ENCODE measurements at regions not wholly inside any gene's neighbourhood (a gene's known extent, or its start where the extent isn't known, plus 50 kb on each side); places are given as distances from the start of the nearest gene placed in this dataset.

DNA sequence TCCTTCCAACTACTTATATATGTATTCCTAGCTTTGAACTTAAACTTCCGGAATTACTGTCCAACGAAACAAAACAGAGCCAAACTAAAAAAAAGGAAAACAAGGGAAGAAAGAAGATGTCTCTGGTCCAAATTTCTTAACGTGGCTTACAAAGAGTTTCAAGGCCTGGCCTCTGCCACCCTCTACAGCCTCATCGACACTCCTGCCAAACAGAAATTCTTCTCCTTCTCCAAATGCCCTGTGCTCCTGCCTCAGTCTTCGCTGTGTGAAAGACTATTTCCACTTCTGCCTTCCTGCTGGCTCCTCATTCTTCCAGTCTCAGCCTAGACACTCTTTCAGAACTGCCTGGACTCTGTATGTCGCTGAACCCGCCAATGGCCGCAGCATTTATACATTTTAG is 249.2 kb downstream of the TXNL1 start:
- no peak for TF ChIP-seq POLR2AphosphoS5 (IDR thresholded peaks at IDR 0.05; ENCODE audit: low read depth, low read length)
- TF ChIP-seq, protein P1, sequence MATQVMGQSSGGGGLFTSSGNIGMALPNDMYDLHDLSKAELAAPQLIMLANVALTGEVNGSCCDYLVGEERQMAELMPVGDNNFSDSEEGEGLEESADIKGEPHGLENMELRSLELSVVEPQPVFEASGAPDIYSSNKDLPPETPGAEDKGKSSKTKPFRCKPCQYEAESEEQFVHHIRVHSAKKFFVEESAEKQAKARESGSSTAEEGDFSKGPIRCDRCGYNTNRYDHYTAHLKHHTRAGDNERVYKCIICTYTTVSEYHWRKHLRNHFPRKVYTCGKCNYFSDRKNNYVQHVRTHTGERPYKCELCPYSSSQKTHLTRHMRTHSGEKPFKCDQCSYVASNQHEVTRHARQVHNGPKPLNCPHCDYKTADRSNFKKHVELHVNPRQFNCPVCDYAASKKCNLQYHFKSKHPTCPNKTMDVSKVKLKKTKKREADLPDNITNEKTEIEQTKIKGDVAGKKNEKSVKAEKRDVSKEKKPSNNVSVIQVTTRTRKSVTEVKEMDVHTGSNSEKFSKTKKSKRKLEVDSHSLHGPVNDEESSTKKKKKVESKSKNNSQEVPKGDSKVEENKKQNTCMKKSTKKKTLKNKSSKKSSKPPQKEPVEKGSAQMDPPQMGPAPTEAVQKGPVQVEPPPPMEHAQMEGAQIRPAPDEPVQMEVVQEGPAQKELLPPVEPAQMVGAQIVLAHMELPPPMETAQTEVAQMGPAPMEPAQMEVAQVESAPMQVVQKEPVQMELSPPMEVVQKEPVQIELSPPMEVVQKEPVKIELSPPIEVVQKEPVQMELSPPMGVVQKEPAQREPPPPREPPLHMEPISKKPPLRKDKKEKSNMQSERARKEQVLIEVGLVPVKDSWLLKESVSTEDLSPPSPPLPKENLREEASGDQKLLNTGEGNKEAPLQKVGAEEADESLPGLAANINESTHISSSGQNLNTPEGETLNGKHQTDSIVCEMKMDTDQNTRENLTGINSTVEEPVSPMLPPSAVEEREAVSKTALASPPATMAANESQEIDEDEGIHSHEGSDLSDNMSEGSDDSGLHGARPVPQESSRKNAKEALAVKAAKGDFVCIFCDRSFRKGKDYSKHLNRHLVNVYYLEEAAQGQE (IDR thresholded peaks at IDR 0.05; ENCODE audit: insufficient read depth in 1 of 2, low read depth in 2 of 2, low read length in 2 of 2): no peak

All from PFSK-1 (cell line).